B cell (primary cell): ENCODE measurements at regions not wholly inside any gene's neighbourhood (a gene's known extent, or its start where the extent isn't known, plus 50 kb on each side); places are given as distances from the start of the nearest gene placed in this dataset.

ENCODE experiments used
- ATAC-seq: fragments of 200-7000 bp; cut with Tn5 transposase; one replicate; pipeline ENCODE4 v1.10.0; 2021; ENCODE audit warnings: low read depth, mild to moderate bottlenecking, moderate number of reproducible peaks, moderate library complexity
- CTCF ChIA-PET: fragments of 350-600 bp; sonication (Branson Sonifier 250); formaldehyde crosslinking; loops from one replicate; lab custom pipeline; 2021; ENCODE audit warnings: antibody characterized with exemption, inconsistent platforms; lab: Charles Lee
- POLR2A ChIA-PET: fragments of 350-600 bp; sonication (Branson Sonifier 250); formaldehyde crosslinking; loops from one replicate; lab custom pipeline; 2021; ENCODE audit warnings: antibody characterized with exemption; lab: Charles Lee
- DNase-seq: peaks from one replicate; pipeline ENCODE4 v3.0.0; 2013
- H2AFZ ChIP-seq: 2 replicates; pipeline ENCODE4 v1.6.1; 2012; ENCODE audit warnings: mild to moderate bottlenecking, low read depth, low read length; ENCODE audit not compliant: insufficient read depth, poor library complexity, severe bottlenecking
- H3K27ac ChIP-seq, 2 donors: 1 replicate in 1 of 2; 2 replicates in 1 of 2; pipeline ENCODE4 v1.5.1; 2012 to 2013; ENCODE audit warnings: low read length in 2 of 2, mild to moderate bottlenecking in 2 of 2, moderate library complexity in 1 of 2
- H3K27me3 ChIP-seq, 4 experiments: fragments of 200-600 bp in 1 of 4; sonication (generic) in 1 of 4; replicated peaks in 1 of 4; 1 replicate in 2 of 4; 2 replicates in 2 of 4; pipeline versions ENCODE4 v1.6.1 to v1.7.0; 2013 to 2016; ENCODE audit warnings: low read length in 3 of 4, mild to moderate bottlenecking in 2 of 4, mixed read lengths in 1 of 4, moderate library complexity in 1 of 4; ENCODE audit not compliant: insufficient read depth in 4 of 4, control insufficient read depth in 3 of 4; ENCODE audit errors: control extremely low read depth in 1 of 4
- H3K36me3 ChIP-seq, 2 experiments: replicated peaks in 1 of 2; 1 replicate in 1 of 2; 2 replicates in 1 of 2; pipeline versions ENCODE4 v1.6.1 to v1.7.1; 2013; ENCODE audit warnings: low read length in 1 of 2; ENCODE audit not compliant: insufficient read depth in 2 of 2, control insufficient read depth in 1 of 2; ENCODE audit errors: control extremely low read depth in 1 of 2, extremely low read depth in 1 of 2
- H3K4me1 ChIP-seq, 2 donors: fragments of 200-600 bp in 1 of 2; sonication (generic) in 1 of 2; 1 replicate in 1 of 2; 2 replicates in 1 of 2; pipeline versions ENCODE4 v1.5.1 to v1.6.1; 2013 to 2017; ENCODE audit warnings: low read length in 2 of 2; ENCODE audit not compliant: control insufficient read depth in 2 of 2, insufficient read depth in 2 of 2
- H3K4me2 ChIP-seq: replicated peaks from 2 replicates; pipeline ENCODE3; 2012; ENCODE audit warnings: mild to moderate bottlenecking, low read depth, low read length; ENCODE audit not compliant: poor library complexity, severe bottlenecking
- H3K4me3 ChIP-seq, 5 experiments: fragments of 200-600 bp in 1 of 5; sonication (generic) in 1 of 5; 1 replicate in 3 of 5; 2 replicates in 2 of 5; pipeline versions ENCODE4 v1.5.1 to v1.7.0; 2011 to 2016; ENCODE audit warnings: low read length in 4 of 5, mild to moderate bottlenecking in 4 of 5, low read depth in 2 of 5, control low read depth in 1 of 5, moderate library complexity in 1 of 5; ENCODE audit not compliant: insufficient read depth in 1 of 5; ENCODE audit errors: control extremely low read depth in 1 of 5, extremely low read depth in 1 of 5
- H3K79me2 ChIP-seq: fragments of 200-600 bp; sonication (generic); one replicate; pipeline ENCODE4 v1.6.0; 2016; ENCODE audit warnings: low read length; ENCODE audit not compliant: control insufficient read depth, insufficient read depth
- H3K9ac ChIP-seq: fragments of 200-600 bp; sonication (generic); 2 replicates; pipeline ENCODE4 v1.6.1; 2017; ENCODE audit warnings: mild to moderate bottlenecking, low read length, moderate library complexity
- H3K9me3 ChIP-seq, 3 donors: one replicate each; pipeline versions ENCODE4 v1.6.1 to v1.7.1; 2013; ENCODE audit warnings: low read length in 2 of 3; ENCODE audit not compliant: control insufficient read depth in 2 of 3, insufficient read depth in 1 of 3; ENCODE audit errors: control extremely low read depth in 1 of 3
- H4K20me1 ChIP-seq: 2 replicates; pipeline ENCODE4 v1.6.0; 2012; ENCODE audit warnings: mild to moderate bottlenecking, low read length; ENCODE audit not compliant: insufficient read depth, control insufficient read depth, poor library complexity, severe bottlenecking
- H3K27ac Mint-ChIP-seq: one replicate; pipeline ENCODE4 v1.8.0; 2021; ENCODE audit warnings: mixed read lengths
- H3K27me3 Mint-ChIP-seq: one replicate; pipeline ENCODE4 v1.8.0; 2021; ENCODE audit warnings: mixed read lengths
- H3K4me1 Mint-ChIP-seq: one replicate; pipeline ENCODE4 v1.8.0; 2021; ENCODE audit warnings: mixed read lengths
- H3K4me3 Mint-ChIP-seq: one replicate; pipeline ENCODE4 v1.8.0; 2021; ENCODE audit warnings: mixed read lengths
- H3K9me3 Mint-ChIP-seq: one replicate; pipeline ENCODE4 v1.8.0; 2022; ENCODE audit warnings: mixed read lengths; ENCODE audit not compliant: insufficient read depth
- CTCF ChIP-seq: fragments of 200-600 bp; IDR thresholded peaks from one replicate; pipeline ENCODE4 v1.8.0; 2022; ENCODE audit warnings: antibody characterized with exemption, mild to moderate bottlenecking
- EZH2 ChIP-seq: IDR thresholded peaks from 2 replicates; pipeline ENCODE4 v1.6.1; 2012; ENCODE audit warnings: borderline replicate concordance, low read depth, mild to moderate bottlenecking, moderate library complexity, low read length; ENCODE audit not compliant: insufficient read depth, poor library complexity, severe bottlenecking
- WGBS: methylation state at CpG from one replicate; pipeline ENCODE4 v1.1.5; 2013; ENCODE audit warnings: missing lambda C conversion rate; ENCODE audit not compliant: insufficient coverage; 5-methylcytosine and 5-hydroxymethylcytosine counted together
- intact Hi-C: fragments of 100-400 bp; cut with micrococcal nuclease; formaldehyde crosslinking; loops from one replicate; pipeline ENCODE4 v1.10.0; 2022

GRCh38 chr2:67802291-67802690, 260.5 kb downstream of the C1D start:
- no peak for ATAC-seq
- no peak for DNase-seq
- peaks cover 0 to 4% (median 0%) of the 10 kb centered on the region in 4 experiments for H3K27me3 ChIP-seq
- 100% methylated on average over 1 of the region's 2 CpGs for WGBS
- Mint-ChIP-seq H3K4me1 (no peaks in the 10 kb centered on the region), H3K9me3 (no peaks in the 10 kb centered on the region), H3K27ac (no peak overlapping the region), H3K27me3 (peaks cover 25% of the 10 kb centered on the region), H3K4me3 (no peak overlapping the region)
- H3K4me2 ChIP-seq, result no peak overlapping the region
- peaks cover 0 to 1% (median 0%) of the 10 kb centered on the region in 3 donors for H3K9me3 ChIP-seq
- H3K36me3 ChIP-seq, result no peaks in the 10 kb centered on the region
- no peaks in the 10 kb centered on the region for H3K79me2 ChIP-seq
- ChIA-PET CTCF (no interaction called here), POLR2A (no interaction called here)
- H2AFZ ChIP-seq, result no peak overlapping the region
- H3K4me1 ChIP-seq, result no peaks in the 10 kb centered on the region
- TF ChIP-seq CTCF, result no peak
- TF ChIP-seq EZH2, result no peak
- no peak overlapping the region for H3K4me3 ChIP-seq
- H4K20me1 ChIP-seq, result no peaks in the 10 kb centered on the region
- intact Hi-C loops, result no loop called here
- H3K9ac ChIP-seq, result no peak overlapping the region
- no peak overlapping the region for H3K27ac ChIP-seq

- H3K79me2 ChIP-seq, result no peaks in the 10 kb centered on the region
- H4K20me1 ChIP-seq, result no peaks in the 10 kb centered on the region
- H3K4me3 ChIP-seq, result no peak overlapping the region
- no peaks in the 10 kb centered on the region for H3K36me3 ChIP-seq
- Mint-ChIP-seq H3K27me3 (peaks cover 23% of the 10 kb centered on the region), H3K9me3 (no peaks in the 10 kb centered on the region), H3K4me3 (no peak overlapping the region), H3K4me1 (no peaks in the 10 kb centered on the region), H3K27ac (no peak overlapping the region)
- no peak overlapping the region for H3K4me2 ChIP-seq
- no peaks in the 10 kb centered on the region for H3K4me1 ChIP-seq
- POLR2A ChIA-PET, result no interaction called here
- peaks cover 0 to 3% (median 0%) of the 10 kb centered on the region in 3 donors for H3K9me3 ChIP-seq
- DNase-seq (no peak), ATAC-seq (no peak)
- H3K27me3 ChIP-seq, result peaks cover 0 to 4% (median 0%) of the 10 kb centered on the region in 4 experiments
- 80% methylated on average over 2 of the region's 2 CpGs for WGBS
- intact Hi-C loops, result no loop called here
- CTCF ChIA-PET, result no interaction called here
- H3K9ac ChIP-seq, result no peak overlapping the region
- no peak overlapping the region for H3K27ac ChIP-seq
- H2AFZ ChIP-seq, result no peak overlapping the region
- TF ChIP-seq EZH2 (no peak), CTCF (no peak)
These were observed 260.0 kb downstream of the C1D start for GRCh38 chr2:67802824-67803223.
